ENCODE measurements at regions not wholly inside any gene's neighbourhood (a gene's known extent, or its start where the extent isn't known, plus 50 kb on each side); places are given as distances from the start of the nearest gene placed in this dataset.

DNA sequence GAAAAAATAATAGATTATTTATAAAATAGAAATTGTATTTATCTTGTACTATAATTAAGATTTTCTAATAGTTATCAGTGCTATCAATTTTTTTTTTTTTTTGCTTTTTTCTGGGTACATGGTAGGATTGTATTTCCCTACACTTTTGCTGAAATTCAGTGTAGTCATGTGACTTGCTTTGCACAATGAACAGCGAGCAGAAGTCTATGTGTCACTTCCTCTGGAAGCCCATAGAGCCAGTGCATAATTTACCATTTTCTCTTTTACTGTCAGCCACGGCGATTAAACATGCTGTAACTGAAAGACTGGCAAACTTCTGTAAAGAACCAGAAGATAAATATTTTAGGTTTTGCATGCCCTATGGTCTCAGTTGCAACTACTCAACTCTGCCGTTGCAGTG lies 80.8 kb upstream of the PPP1R12A start:
- TF ChIP-seq SIN3A (IDR thresholded peaks at IDR 0.05; ENCODE audit: low read depth) (no peak), ELF1 (IDR thresholded peaks at IDR 0.05; ENCODE audit: borderline replicate concordance, low read depth) (no peak), JUND (IDR thresholded peaks at IDR 0.05) (no peak), POLR2A (IDR thresholded peaks at IDR 0.05; ENCODE audit: borderline replicate concordance, extremely low read depth, insufficient read depth, insufficient read length) (no peak), CBX3 (IDR thresholded peaks at IDR 0.05; ENCODE audit: low read depth) (no peak), TCF7L2 (IDR thresholded peaks at IDR 0.05; ENCODE audit: borderline replicate concordance, extremely low read depth, insufficient read depth, insufficient read length) (no peak), CEBPB (IDR thresholded peaks at IDR 0.05; ENCODE audit: low read depth) (no peak), YY1 (IDR thresholded peaks at IDR 0.05; ENCODE audit: extremely low read depth, insufficient replicate concordance, low read depth, low read length) (no peak), FOSL1 (IDR thresholded peaks at IDR 0.05; ENCODE audit: low read depth) (no peak), SP1 (IDR thresholded peaks at IDR 0.05; ENCODE audit: low read depth) (no peak), EGR1 (IDR thresholded peaks at IDR 0.05; ENCODE audit: low read depth) (no peak), POLR2AphosphoS5 (IDR thresholded peaks at IDR 0.05; ENCODE audit: low read depth, low read length) (no peak), SRF (IDR thresholded peaks at IDR 0.05; ENCODE audit: low read depth) (no peak), ZNF274 (IDR thresholded peaks at IDR 0.05; ENCODE audit: low read depth, low read length) (no peak), RAD21 (IDR thresholded peaks at IDR 0.05; ENCODE audit: low read depth) (no peak)
- TF ChIP-seq, protein P1, sequence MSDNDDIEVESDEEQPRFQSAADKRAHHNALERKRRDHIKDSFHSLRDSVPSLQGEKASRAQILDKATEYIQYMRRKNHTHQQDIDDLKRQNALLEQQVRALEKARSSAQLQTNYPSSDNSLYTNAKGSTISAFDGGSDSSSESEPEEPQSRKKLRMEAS (IDR thresholded peaks at IDR 0.05): no peak
- TF ChIP-seq, protein P2, sequence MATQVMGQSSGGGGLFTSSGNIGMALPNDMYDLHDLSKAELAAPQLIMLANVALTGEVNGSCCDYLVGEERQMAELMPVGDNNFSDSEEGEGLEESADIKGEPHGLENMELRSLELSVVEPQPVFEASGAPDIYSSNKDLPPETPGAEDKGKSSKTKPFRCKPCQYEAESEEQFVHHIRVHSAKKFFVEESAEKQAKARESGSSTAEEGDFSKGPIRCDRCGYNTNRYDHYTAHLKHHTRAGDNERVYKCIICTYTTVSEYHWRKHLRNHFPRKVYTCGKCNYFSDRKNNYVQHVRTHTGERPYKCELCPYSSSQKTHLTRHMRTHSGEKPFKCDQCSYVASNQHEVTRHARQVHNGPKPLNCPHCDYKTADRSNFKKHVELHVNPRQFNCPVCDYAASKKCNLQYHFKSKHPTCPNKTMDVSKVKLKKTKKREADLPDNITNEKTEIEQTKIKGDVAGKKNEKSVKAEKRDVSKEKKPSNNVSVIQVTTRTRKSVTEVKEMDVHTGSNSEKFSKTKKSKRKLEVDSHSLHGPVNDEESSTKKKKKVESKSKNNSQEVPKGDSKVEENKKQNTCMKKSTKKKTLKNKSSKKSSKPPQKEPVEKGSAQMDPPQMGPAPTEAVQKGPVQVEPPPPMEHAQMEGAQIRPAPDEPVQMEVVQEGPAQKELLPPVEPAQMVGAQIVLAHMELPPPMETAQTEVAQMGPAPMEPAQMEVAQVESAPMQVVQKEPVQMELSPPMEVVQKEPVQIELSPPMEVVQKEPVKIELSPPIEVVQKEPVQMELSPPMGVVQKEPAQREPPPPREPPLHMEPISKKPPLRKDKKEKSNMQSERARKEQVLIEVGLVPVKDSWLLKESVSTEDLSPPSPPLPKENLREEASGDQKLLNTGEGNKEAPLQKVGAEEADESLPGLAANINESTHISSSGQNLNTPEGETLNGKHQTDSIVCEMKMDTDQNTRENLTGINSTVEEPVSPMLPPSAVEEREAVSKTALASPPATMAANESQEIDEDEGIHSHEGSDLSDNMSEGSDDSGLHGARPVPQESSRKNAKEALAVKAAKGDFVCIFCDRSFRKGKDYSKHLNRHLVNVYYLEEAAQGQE (IDR thresholded peaks at IDR 0.05; ENCODE audit: low read depth): no peak
- TF ChIP-seq, protein P3, sequence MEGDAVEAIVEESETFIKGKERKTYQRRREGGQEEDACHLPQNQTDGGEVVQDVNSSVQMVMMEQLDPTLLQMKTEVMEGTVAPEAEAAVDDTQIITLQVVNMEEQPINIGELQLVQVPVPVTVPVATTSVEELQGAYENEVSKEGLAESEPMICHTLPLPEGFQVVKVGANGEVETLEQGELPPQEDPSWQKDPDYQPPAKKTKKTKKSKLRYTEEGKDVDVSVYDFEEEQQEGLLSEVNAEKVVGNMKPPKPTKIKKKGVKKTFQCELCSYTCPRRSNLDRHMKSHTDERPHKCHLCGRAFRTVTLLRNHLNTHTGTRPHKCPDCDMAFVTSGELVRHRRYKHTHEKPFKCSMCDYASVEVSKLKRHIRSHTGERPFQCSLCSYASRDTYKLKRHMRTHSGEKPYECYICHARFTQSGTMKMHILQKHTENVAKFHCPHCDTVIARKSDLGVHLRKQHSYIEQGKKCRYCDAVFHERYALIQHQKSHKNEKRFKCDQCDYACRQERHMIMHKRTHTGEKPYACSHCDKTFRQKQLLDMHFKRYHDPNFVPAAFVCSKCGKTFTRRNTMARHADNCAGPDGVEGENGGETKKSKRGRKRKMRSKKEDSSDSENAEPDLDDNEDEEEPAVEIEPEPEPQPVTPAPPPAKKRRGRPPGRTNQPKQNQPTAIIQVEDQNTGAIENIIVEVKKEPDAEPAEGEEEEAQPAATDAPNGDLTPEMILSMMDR (IDR thresholded peaks at IDR 0.05 in 2 of 3, conservative IDR thresholded peaks at IDR 0.05 in 1 of 3; ENCODE audit: borderline replicate concordance in 1 of 3, insufficient read depth in 1 of 3, low read depth in 2 of 3, low read length in 2 of 3): no peak
- TF ChIP-seq, protein P4, sequence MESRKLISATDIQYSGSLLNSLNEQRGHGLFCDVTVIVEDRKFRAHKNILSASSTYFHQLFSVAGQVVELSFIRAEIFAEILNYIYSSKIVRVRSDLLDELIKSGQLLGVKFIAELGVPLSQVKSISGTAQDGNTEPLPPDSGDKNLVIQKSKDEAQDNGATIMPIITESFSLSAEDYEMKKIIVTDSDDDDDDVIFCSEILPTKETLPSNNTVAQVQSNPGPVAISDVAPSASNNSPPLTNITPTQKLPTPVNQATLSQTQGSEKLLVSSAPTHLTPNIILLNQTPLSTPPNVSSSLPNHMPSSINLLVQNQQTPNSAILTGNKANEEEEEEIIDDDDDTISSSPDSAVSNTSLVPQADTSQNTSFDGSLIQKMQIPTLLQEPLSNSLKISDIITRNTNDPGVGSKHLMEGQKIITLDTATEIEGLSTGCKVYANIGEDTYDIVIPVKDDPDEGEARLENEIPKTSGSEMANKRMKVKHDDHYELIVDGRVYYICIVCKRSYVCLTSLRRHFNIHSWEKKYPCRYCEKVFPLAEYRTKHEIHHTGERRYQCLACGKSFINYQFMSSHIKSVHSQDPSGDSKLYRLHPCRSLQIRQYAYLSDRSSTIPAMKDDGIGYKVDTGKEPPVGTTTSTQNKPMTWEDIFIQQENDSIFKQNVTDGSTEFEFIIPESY (IDR thresholded peaks at IDR 0.05; ENCODE audit: extremely low read depth, insufficient replicate concordance, low read length): no peak
- BruUV-seq (replicated peaks): no TSS peak
- Histone ChIP-seq H3K4me2 (ENCODE audit: low read length) (no peak overlapping the region), H2AFZ (ENCODE audit: low read depth, low read length, poor library complexity, severe bottlenecking) (no peak overlapping the region), H3K79me2 (ENCODE audit: insufficient read depth, low read length) (no peaks in the 10 kb centered on the region), H3K9me3 (ENCODE audit: control insufficient read depth in 1 of 2, insufficient read depth in 1 of 2, low read depth in 1 of 2, low read length in 2 of 2) (no peaks in the 10 kb centered on the region), H3K4me1 (ENCODE audit: control insufficient read depth in 1 of 2, insufficient read depth in 2 of 2, low read length in 2 of 2) (no peaks in the 10 kb centered on the region), H3K4me3 (replicated peaks in 1 of 2; ENCODE audit: low read depth in 1 of 2, low read length in 2 of 2) (no peak overlapping the region), H3K9me2 (ENCODE audit: insufficient read depth) (no peaks in the 10 kb centered on the region), H3K9ac (ENCODE audit: low read length) (no peak overlapping the region), H3K27me3 (ENCODE audit: insufficient read depth, low read length) (no peaks in the 10 kb centered on the region), H4K20me1 (ENCODE audit: insufficient read depth) (no peaks in the 10 kb centered on the region), H3K27ac (ENCODE audit: low read depth, low read length) (no peak overlapping the region), H3K36me3 (ENCODE audit: control insufficient read depth in 1 of 2, insufficient read depth in 2 of 2, low read length in 2 of 2) (no peaks in the 10 kb centered on the region)
- ChIA-PET CTCF (no interaction called here), RAD21 (ENCODE audit: low non-redundant PET in 1 of 2, low total read pairs in 2 of 2, uncharacterized antibody in 2 of 2, unreplicated experiment in 2 of 2) (no interaction called here), POLR2A (no interaction called here)
- DNase-seq (ENCODE audit: low read depth, low spot score) (no peak), ATAC-seq (no peak)
- intact Hi-C loops (cut with micrococcal nuclease): no loop called here
